ENCODE measurements at regions not wholly inside any gene's neighbourhood (a gene's known extent, or its start where the extent isn't known, plus 50 kb on each side); places are given as distances from the start of the nearest gene placed in this dataset.

GRCh38 chr7:145265180-145265579 is 429.3 kb upstream of the TPK1 start:
- no peak overlapping the region for H3K4me3 ChIP-seq (ENCODE audit: low read depth, low read length)
- no peak for DNase-seq (ENCODE audit: low read depth)
- TF ChIP-seq, protein P1, sequence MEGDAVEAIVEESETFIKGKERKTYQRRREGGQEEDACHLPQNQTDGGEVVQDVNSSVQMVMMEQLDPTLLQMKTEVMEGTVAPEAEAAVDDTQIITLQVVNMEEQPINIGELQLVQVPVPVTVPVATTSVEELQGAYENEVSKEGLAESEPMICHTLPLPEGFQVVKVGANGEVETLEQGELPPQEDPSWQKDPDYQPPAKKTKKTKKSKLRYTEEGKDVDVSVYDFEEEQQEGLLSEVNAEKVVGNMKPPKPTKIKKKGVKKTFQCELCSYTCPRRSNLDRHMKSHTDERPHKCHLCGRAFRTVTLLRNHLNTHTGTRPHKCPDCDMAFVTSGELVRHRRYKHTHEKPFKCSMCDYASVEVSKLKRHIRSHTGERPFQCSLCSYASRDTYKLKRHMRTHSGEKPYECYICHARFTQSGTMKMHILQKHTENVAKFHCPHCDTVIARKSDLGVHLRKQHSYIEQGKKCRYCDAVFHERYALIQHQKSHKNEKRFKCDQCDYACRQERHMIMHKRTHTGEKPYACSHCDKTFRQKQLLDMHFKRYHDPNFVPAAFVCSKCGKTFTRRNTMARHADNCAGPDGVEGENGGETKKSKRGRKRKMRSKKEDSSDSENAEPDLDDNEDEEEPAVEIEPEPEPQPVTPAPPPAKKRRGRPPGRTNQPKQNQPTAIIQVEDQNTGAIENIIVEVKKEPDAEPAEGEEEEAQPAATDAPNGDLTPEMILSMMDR (IDR thresholded peaks at IDR 0.05; ENCODE audit: insufficient read depth, low read length, poor library complexity, severe bottlenecking), result no peak
- no peaks in the 10 kb centered on the region for H3K36me3 ChIP-seq (ENCODE audit: control insufficient read depth, insufficient read depth, low read length)
- no peaks in the 10 kb centered on the region for H3K27me3 ChIP-seq (ENCODE audit: control insufficient read depth, insufficient read depth, low read length)

- TF ChIP-seq, protein P1 (IDR thresholded peaks at IDR 0.05; ENCODE audit: insufficient read depth, low read length, poor library complexity, severe bottlenecking), result no peak
- Histone ChIP-seq H3K27me3 (ENCODE audit: control insufficient read depth, insufficient read depth, low read length) (no peaks in the 10 kb centered on the region), H3K4me3 (ENCODE audit: low read depth, low read length) (no peak overlapping the region), H3K36me3 (ENCODE audit: control insufficient read depth, insufficient read depth, low read length) (no peaks in the 10 kb centered on the region)
- no peak for DNase-seq (ENCODE audit: low read depth)
Measured at GRCh38 chr7:145263886-145264285, 428.0 kb upstream of the TPK1 start.

GRCh38 chr7:145252031-145252430 is 416.2 kb upstream of the TPK1 start:
- TF ChIP-seq, protein P1 (IDR thresholded peaks at IDR 0.05; ENCODE audit: insufficient read depth, low read length, poor library complexity, severe bottlenecking), result no peak
- H3K4me3 ChIP-seq (ENCODE audit: low read depth, low read length), result no peak overlapping the region
- no peak for DNase-seq (ENCODE audit: low read depth)
- H3K36me3 ChIP-seq (ENCODE audit: control insufficient read depth, insufficient read depth, low read length), result no peaks in the 10 kb centered on the region
- H3K27me3 ChIP-seq (ENCODE audit: control insufficient read depth, insufficient read depth, low read length), result no peaks in the 10 kb centered on the region

GRCh38 chr7:145224775-145225174 is 388.9 kb upstream of the TPK1 start:
- TF ChIP-seq, protein P1 (IDR thresholded peaks at IDR 0.05; ENCODE audit: insufficient read depth, low read length, poor library complexity, severe bottlenecking), result no peak
- H3K36me3 ChIP-seq (ENCODE audit: control insufficient read depth, insufficient read depth, low read length), result no peaks in the 10 kb centered on the region
- no peak for DNase-seq (ENCODE audit: low read depth)

GRCh38 chr7:145219461-145219860 is 383.6 kb upstream of the TPK1 start:
- no peaks in the 10 kb centered on the region for H3K27me3 ChIP-seq (ENCODE audit: control insufficient read depth, insufficient read depth, low read length)
- TF ChIP-seq, protein P1 (IDR thresholded peaks at IDR 0.05; ENCODE audit: insufficient read depth, low read length, poor library complexity, severe bottlenecking), result no peak
- DNase-seq (ENCODE audit: low read depth), result no peak
- H3K36me3 ChIP-seq (ENCODE audit: control insufficient read depth, insufficient read depth, low read length), result no peaks in the 10 kb centered on the region
- no peak overlapping the region for H3K4me3 ChIP-seq (ENCODE audit: low read depth, low read length)

More at GRCh38 chr7:145224775-145225174, 388.9 kb upstream of the TPK1 start:
- Histone ChIP-seq H3K4me3 (ENCODE audit: low read depth, low read length) (no peak overlapping the region), H3K27me3 (ENCODE audit: control insufficient read depth, insufficient read depth, low read length) (no peaks in the 10 kb centered on the region)

GRCh38 chr7:145216866-145217265 is 381.0 kb upstream of the TPK1 start:
- DNase-seq (ENCODE audit: low read depth), result no peak
- TF ChIP-seq, protein P1 (IDR thresholded peaks at IDR 0.05; ENCODE audit: insufficient read depth, low read length, poor library complexity, severe bottlenecking), result no peak
- Histone ChIP-seq H3K36me3 (ENCODE audit: control insufficient read depth, insufficient read depth, low read length) (no peaks in the 10 kb centered on the region), H3K4me3 (ENCODE audit: low read depth, low read length) (no peak overlapping the region), H3K27me3 (ENCODE audit: control insufficient read depth, insufficient read depth, low read length) (no peaks in the 10 kb centered on the region)
